Body of pancreas (tissue), 4 donors: ENCODE measurements at regions not wholly inside any gene's neighbourhood (a gene's known extent, or its start where the extent isn't known, plus 50 kb on each side); places are given as distances from the start of the nearest gene placed in this dataset.

Source experiments
- ATAC-seq: fragments of 150-250 bp; one replicate; pipeline ENCODE4 v1.9.1; 2016
- DNase-seq, 4 donors: peaks; one replicate each; pipeline ENCODE4 v3.0.0-alpha.2; 2019
- H3K27ac ChIP-seq, 4 donors: fragments of 200-600 bp; sonication (generic); 1 replicate in 3 of 4; 2 replicates in 1 of 4; pipeline versions ENCODE4 v1.5.1 to v1.6.1; 2016 to 2019; ENCODE audit warnings: mild to moderate bottlenecking in 1 of 4, mixed read lengths in 1 of 4, moderate library complexity in 1 of 4
- H3K27me3 ChIP-seq, 2 donors: fragments of 200-600 bp; sonication (generic); one replicate each; pipeline ENCODE4 v1.6.0; 2016; ENCODE audit warnings: mild to moderate bottlenecking in 1 of 2
- H3K36me3 ChIP-seq, 2 donors: fragments of 200-600 bp; sonication (generic); replicated peaks in 1 of 2; 2 replicates each; pipeline ENCODE4 v1.5.1; 2016; ENCODE audit warnings: low read depth in 2 of 2; ENCODE audit not compliant: insufficient read depth in 1 of 2
- H3K4me1 ChIP-seq: fragments of 200-600 bp; sonication (generic); one replicate; pipeline ENCODE4 v1.6.0; 2016
- H3K4me3 ChIP-seq, 2 donors: fragments of 200-600 bp; sonication (generic); 1 replicate in 1 of 2; 2 replicates in 1 of 2; pipeline ENCODE4 v1.5.1; 2016 to 2019
- H3K9me3 ChIP-seq, 3 donors: fragments of 200-600 bp; sonication (generic); 1 replicate in 2 of 3; 2 replicates in 1 of 3; pipeline ENCODE4 v1.5.1; 2016
- CTCF ChIP-seq, 7 experiments: fragments of 450-650 bp in 4 of 7; fragments of 200-600 bp in 3 of 7; sonication (generic) in 3 of 7; IDR thresholded peaks; one replicate each; pipeline ENCODE4 v1.5.1; 2016 to 2019; ENCODE audit warnings: antibody characterized with exemption in 7 of 7
- POLR2A ChIP-seq, 3 donors: fragments of 450-650 bp; IDR thresholded peaks; one replicate each; pipeline ENCODE4 v1.6.1; 2016; ENCODE audit warnings: antibody characterized with exemption in 3 of 3, mild to moderate bottlenecking in 2 of 3
- WGBS, 2 donors: methylation state at CpG; one replicate each; pipeline ENCODE4 v1.1.5; 2017; 5-methylcytosine and 5-hydroxymethylcytosine counted together
- intact Hi-C: fragments of 100-400 bp; cut with DNase I; formaldehyde crosslinking; loops from one replicate; pipeline ENCODE4 v1.15.1; 2023

- Histone ChIP-seq H3K4me3 (no peak overlapping the region), H3K4me1 (no peaks in the 10 kb centered on the region), H3K36me3 (no peaks in the 10 kb centered on the region), H3K27me3 (no peaks in the 10 kb centered on the region), H3K9me3 (no peaks in the 10 kb centered on the region), H3K27ac (no peak overlapping the region)
- intact Hi-C loops: no loop called here
- WGBS, 2 donors: 71 to 73% methylated on average over 1 of the region's 1 CpG
- ATAC-seq: no peak
- no peak for DNase-seq
- TF ChIP-seq CTCF (IDR thresholded peaks at IDR 0.05): no peak
- no peak for TF ChIP-seq POLR2A (IDR thresholded peaks at IDR 0.05)
Measured at GRCh38 chr7:84506151-84506550, 311.6 kb upstream of the SEMA3A start.

DNA sequence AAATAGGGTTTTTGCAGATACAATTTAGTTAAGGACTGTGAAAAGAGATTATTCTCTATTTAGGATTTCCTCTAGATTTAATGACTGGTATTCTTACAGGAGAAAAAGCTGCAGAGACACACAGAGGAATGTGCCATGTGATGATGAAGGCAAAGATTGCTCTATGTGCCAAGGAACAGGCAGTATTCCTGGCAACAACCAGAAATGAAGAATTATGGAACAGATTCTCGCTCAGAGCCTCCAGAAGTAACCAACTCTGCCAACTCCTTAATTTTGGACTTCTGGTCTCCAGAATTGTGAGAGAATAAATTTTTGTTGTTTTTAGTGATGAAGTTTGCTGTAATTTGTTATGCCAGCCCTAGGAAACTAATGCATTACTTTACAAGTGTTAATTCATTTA lies 307.6 kb upstream of the SEMA3A start:
- TF ChIP-seq POLR2A (IDR thresholded peaks at IDR 0.05) (no peak), CTCF (IDR thresholded peaks at IDR 0.05) (no peak)
- ATAC-seq (no peak), DNase-seq (no peak)
- intact Hi-C loops: no loop called here
- no peak overlapping the region for H3K27ac ChIP-seq
- H3K4me3 ChIP-seq: no peak overlapping the region
- H3K36me3 ChIP-seq: no peaks in the 10 kb centered on the region
- 90 to 91% methylated on average over 1 of the region's 1 CpG for WGBS, 2 donors
- no peaks in the 10 kb centered on the region for H3K9me3 ChIP-seq
- no peaks in the 10 kb centered on the region for H3K27me3 ChIP-seq
- H3K4me1 ChIP-seq: no peaks in the 10 kb centered on the region

DNA sequence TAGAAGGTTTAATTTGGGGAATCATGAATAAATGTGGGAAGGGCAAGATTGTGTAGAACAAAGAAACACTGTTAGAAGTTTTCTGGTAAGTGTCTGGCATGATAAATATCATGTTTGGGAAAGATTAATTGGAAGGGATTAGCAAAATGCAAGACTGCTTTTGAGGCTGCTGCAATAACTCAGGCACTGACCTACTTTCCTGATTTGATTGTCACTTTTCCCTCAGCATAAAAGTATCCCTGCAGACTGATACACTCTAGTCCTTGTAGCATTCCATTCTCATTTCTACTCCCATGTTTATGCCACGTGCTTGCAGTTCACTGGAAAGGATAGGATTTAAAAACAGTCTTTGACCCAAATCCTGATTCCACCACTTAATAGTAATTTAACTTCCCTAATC lies 303.3 kb upstream of the SEMA3A start:
- no peak overlapping the region for H3K27ac ChIP-seq
- H3K27me3 ChIP-seq: no peaks in the 10 kb centered on the region
- 12 to 19% methylated on average over 1 of the region's 1 CpG for WGBS, 2 donors
- TF ChIP-seq POLR2A (IDR thresholded peaks at IDR 0.05) (no peak), CTCF (IDR thresholded peaks at IDR 0.05) (no peak)
- no peaks in the 10 kb centered on the region for H3K9me3 ChIP-seq
- no peak overlapping the region for H3K4me3 ChIP-seq
- ATAC-seq (no peak), DNase-seq (no peak)
- intact Hi-C loops: no loop called here
- H3K4me1 ChIP-seq: no peaks in the 10 kb centered on the region
- H3K36me3 ChIP-seq: no peaks in the 10 kb centered on the region

DNA sequence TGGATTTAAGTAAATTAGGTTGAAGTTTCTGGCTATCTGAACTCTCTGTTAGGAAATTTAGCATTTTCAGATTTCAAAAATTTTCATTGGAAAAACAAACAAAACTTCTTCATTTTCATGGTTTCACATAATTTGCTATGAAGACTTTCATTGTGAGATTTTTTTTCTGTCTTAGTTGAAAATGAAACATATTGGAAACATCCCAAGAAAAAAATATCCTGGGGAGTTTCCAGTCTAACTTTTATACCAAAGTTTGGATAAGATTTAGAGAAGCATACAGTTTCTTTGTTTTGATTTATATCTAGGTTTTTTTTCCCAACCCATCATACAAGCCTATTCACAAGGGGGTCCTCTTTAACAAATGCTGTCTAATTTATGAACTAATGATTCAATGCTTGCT lies 300.5 kb upstream of the SEMA3A start:
- Histone ChIP-seq H3K36me3 (no peaks in the 10 kb centered on the region), H3K27me3 (no peaks in the 10 kb centered on the region), H3K4me3 (no peak overlapping the region), H3K9me3 (no peaks in the 10 kb centered on the region), H3K27ac (no peak overlapping the region), H3K4me1 (no peaks in the 10 kb centered on the region)
- intact Hi-C loops: no loop called here
- no peak for ATAC-seq
- no peak for TF ChIP-seq CTCF (IDR thresholded peaks at IDR 0.05)
- no peak for TF ChIP-seq POLR2A (IDR thresholded peaks at IDR 0.05)
- DNase-seq: no peak

GRCh38 chr7:84492098-84493034 lies 297.8 kb upstream of the SEMA3A start:
- no peak overlapping the region for H3K4me3 ChIP-seq
- no peak overlapping the region for H3K27ac ChIP-seq
- H3K9me3 ChIP-seq: no peaks in the 10 kb centered on the region
- DNase-seq (peak in 1 of 4 donors; percentile 6), ATAC-seq (no peak)
- no peak for TF ChIP-seq POLR2A (IDR thresholded peaks at IDR 0.05)
- TF ChIP-seq CTCF (IDR thresholded peaks at IDR 0.05): no peak
- intact Hi-C loops: no loop called here
- no peaks in the 10 kb centered on the region for H3K4me1 ChIP-seq
- H3K36me3 ChIP-seq: no peaks in the 10 kb centered on the region
- H3K27me3 ChIP-seq: no peaks in the 10 kb centered on the region
- 74 to 85% methylated on average over 13 of the region's 13 CpGs for WGBS, 2 donors
